GM21786 (cell line): ENCODE measurements at regions not wholly inside any gene's neighbourhood (a gene's known extent, or its start where the extent isn't known, plus 50 kb on each side); places are given as distances from the start of the nearest gene placed in this dataset.

Experiments
- ATAC-seq: cut with Tn5 transposase; IDR thresholded peaks from one replicate; pipeline ENCODE4 v1.9.1; 2021; ENCODE audit not compliant: unreplicated experiment

GRCh38 chr10:75347186-75347585, 54.4 kb downstream of the ZNF503 start:
- ATAC-seq: no peak

- ATAC-seq: no peak
Measured at GRCh38 chr10:75345738-75346137, 55.8 kb downstream of the ZNF503 start.

GRCh38 chr10:75344170-75344569, 57.4 kb downstream of the ZNF503 start:
- ATAC-seq: no peak

GRCh38 chr10:75342397-75342796, 59.2 kb downstream of the ZNF503 start:
- no peak for ATAC-seq

GRCh38 chr10:75335983-75336382, 65.6 kb downstream of the ZNF503 start:
- peak; percentile 92 for ATAC-seq

GRCh38 chr10:75335191-75335590, 66.4 kb downstream of the ZNF503 start:
- no peak for ATAC-seq

GRCh38 chr10:75334720-75335119, 66.8 kb downstream of the ZNF503 start:
- no peak for ATAC-seq

GRCh38 chr10:75332081-75332480, 69.5 kb downstream of the ZNF503 start:
- no peak for ATAC-seq

- ATAC-seq: no peak
Measured at GRCh38 chr10:75331081-75331480, 70.5 kb downstream of the ZNF503 start.

- no peak for ATAC-seq
Measured at GRCh38 chr10:75329190-75329745, 72.3 kb downstream of the ZNF503 start.

- no peak for ATAC-seq
Measured at GRCh38 chr10:75326306-75326705, 75.3 kb downstream of the ZNF503 start.

- no peak for ATAC-seq
Measured at GRCh38 chr10:75319274-75319673, 82.3 kb downstream of the ZNF503 start.

GRCh38 chr10:75314570-75314969, 78.8 kb upstream of the COMTD1 start:
- no peak for ATAC-seq

GRCh38 chr10:75312440-75312839, 76.7 kb upstream of the COMTD1 start:
- no peak for ATAC-seq

GRCh38 chr10:75305675-75306074, 69.9 kb upstream of the COMTD1 start:
- no peak for ATAC-seq

GRCh38 chr10:75304741-75305390, 69.1 kb upstream of the COMTD1 start:
- no peak for ATAC-seq

GRCh38 chr10:75304313-75304712, 68.6 kb upstream of the COMTD1 start:
- no peak for ATAC-seq

GRCh38 chr10:75303045-75303777, 67.5 kb upstream of the COMTD1 start:
- ATAC-seq: no peak

- no peak for ATAC-seq
Measured at GRCh38 chr10:75302029-75302428, 66.3 kb upstream of the COMTD1 start.

GRCh38 chr10:75297021-75297599, 61.4 kb upstream of the COMTD1 start:
- no peak for ATAC-seq

- no peak for ATAC-seq
Measured at GRCh38 chr10:75295868-75296441, 60.2 kb upstream of the COMTD1 start.
